ENCODE measurements at regions not wholly inside any gene's neighbourhood (a gene's known extent, or its start where the extent isn't known, plus 50 kb on each side); places are given as distances from the start of the nearest gene placed in this dataset.

DNA sequence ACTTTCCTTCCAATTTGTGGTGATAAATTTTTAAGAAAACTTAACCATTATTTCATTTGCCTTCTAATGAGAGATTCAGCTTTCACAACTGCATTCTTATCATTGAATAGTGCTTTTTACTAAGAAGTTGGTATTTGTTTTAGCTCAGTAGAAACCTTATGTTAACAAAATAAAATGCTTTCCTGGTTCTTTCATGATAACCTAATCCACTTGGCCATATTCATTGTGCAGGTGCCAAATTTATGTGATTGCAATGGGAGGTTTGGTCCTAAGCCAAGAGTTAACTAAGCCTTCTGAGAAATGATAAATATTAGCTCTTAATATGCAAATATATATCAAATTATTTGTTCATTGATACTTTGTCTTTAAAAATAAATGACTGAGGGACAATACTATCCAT is 141.1 kb upstream of the TLE4 start:
- TF ChIP-seq, protein P1, sequence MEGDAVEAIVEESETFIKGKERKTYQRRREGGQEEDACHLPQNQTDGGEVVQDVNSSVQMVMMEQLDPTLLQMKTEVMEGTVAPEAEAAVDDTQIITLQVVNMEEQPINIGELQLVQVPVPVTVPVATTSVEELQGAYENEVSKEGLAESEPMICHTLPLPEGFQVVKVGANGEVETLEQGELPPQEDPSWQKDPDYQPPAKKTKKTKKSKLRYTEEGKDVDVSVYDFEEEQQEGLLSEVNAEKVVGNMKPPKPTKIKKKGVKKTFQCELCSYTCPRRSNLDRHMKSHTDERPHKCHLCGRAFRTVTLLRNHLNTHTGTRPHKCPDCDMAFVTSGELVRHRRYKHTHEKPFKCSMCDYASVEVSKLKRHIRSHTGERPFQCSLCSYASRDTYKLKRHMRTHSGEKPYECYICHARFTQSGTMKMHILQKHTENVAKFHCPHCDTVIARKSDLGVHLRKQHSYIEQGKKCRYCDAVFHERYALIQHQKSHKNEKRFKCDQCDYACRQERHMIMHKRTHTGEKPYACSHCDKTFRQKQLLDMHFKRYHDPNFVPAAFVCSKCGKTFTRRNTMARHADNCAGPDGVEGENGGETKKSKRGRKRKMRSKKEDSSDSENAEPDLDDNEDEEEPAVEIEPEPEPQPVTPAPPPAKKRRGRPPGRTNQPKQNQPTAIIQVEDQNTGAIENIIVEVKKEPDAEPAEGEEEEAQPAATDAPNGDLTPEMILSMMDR (conservative IDR thresholded peaks at IDR 0.05; ENCODE audit: low read length), result no peak
- no peak for TF ChIP-seq EZH2phosphoT487 (IDR thresholded peaks at IDR 0.05; ENCODE audit: borderline replicate concordance)
